Pancreas (tissue), 10 donors: ENCODE measurements at regions not wholly inside any gene's neighbourhood (a gene's known extent, or its start where the extent isn't known, plus 50 kb on each side); places are given as distances from the start of the nearest gene placed in this dataset.

Experiments
- ATAC-seq, 4 donors: fragments of 200-7000 bp; cut with Tn5 transposase; one replicate each; pipeline versions ENCODE4 v1.8.0 to v1.9.1; 2020; ENCODE audit warnings: mild to moderate bottlenecking in 4 of 4, moderate library complexity in 4 of 4
- DNase-seq, 6 donors: peaks; one replicate each; pipeline ENCODE4 v3.0.0-alpha.2; 2020
- FAIRE-seq: peaks from 2 replicates; lab custom pipeline; 2012; peaks lifted over from hg19 to GRCh38; lab: Jason Lieb, UNC
- H3K27ac ChIP-seq, 4 donors: fragments of 200-600 bp; sonication (generic); 1 replicate in 3 of 4; 2 replicates in 1 of 4; pipeline versions ENCODE4 v1.5.0 to v1.8.0; 2020
- H3K27me3 ChIP-seq, 4 donors: fragments of 200-600 bp; one replicate each; pipeline ENCODE4 v1.8.0; 2021
- H3K36me3 ChIP-seq, 3 donors: fragments of 200-600 bp; sonication (generic) in 1 of 3; one replicate each; pipeline versions ENCODE4 v1.5.0 to v1.8.0; 2020 to 2021
- H3K4me1 ChIP-seq, 3 donors: fragments of 200-600 bp; one replicate each; pipeline ENCODE4 v1.8.0; 2021
- H3K4me3 ChIP-seq, 4 donors: fragments of 200-600 bp; sonication (generic) in 2 of 4; one replicate each; pipeline versions ENCODE4 v1.5.0 to v1.8.0; 2020 to 2021
- H3K9me3 ChIP-seq, 4 donors: fragments of 200-600 bp; one replicate each; pipeline ENCODE4 v1.8.0; 2021
- CTCF ChIP-seq, 4 donors: fragments of 200-600 bp; sonication (generic) in 3 of 4; IDR thresholded peaks; one replicate each; pipeline versions ENCODE4 v1.5.0 to v1.8.0; 2021; ENCODE audit warnings: antibody characterized with exemption in 4 of 4
- WGBS, 2 donors: extraction: QIAGEN DNeasy Blood & Tissue Kit; methylation state at CpG; one replicate each; pipeline ENCODE4 v1.1.7; 2013; 5-methylcytosine and 5-hydroxymethylcytosine counted together
- intact Hi-C, 3 donors: fragments of 100-400 bp; cut with DNase I; formaldehyde crosslinking; loops; one replicate each; pipeline versions ENCODE4 v1.11.1 to v1.14.2; 2022
- donor health status: healthy with polysubstance abuse.
- donor health status: DM: no; HTN: no; CAD: no; lungs with moderate emphysema.
- donor health status: DM: no; HTN: no; CAD: no.
- donor health status: control.
- donor health status: control.
- donor health status: Bipolar disorder and iron deficiency.
- donor health status: DM: yes; HTN: yes; CAD: no.
- donor health status: DM: no; HTN: no; CAD: no.
- donor health status: DM: no; HTN: no; CAD: no.
- donor health status: DM: yes; HTN: yes; CAD: no.

DNA sequence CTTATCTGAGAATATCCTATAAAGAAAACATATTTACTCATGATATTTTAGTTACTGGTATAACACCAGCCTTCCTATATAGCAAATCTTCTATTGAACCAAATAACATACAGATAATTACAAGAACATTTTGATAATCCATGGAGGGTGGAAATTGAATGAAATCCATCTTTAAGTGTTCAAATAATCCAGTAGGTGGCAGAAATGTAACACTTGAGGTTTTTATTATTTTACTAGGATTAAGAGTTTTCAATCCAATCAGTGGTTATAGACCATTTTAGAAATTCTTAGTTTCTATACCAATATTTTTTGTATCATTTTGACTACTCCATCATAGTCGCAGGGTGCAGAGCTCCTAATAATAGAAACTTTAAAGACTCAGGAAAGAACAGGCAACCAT lies 101.9 kb upstream of the KCNH8 start:
- DNase-seq (no peak), FAIRE-seq (no peak), ATAC-seq (no peak)
- H3K4me1 ChIP-seq, result no peaks in the 10 kb centered on the region
- no peaks in the 10 kb centered on the region for H3K36me3 ChIP-seq
- no peak overlapping the region for H3K27ac ChIP-seq
- no peaks in the 10 kb centered on the region for H3K27me3 ChIP-seq
- no peak overlapping the region for H3K4me3 ChIP-seq
- H3K9me3 ChIP-seq, result no peaks in the 10 kb centered on the region
- no peak for TF ChIP-seq CTCF (IDR thresholded peaks at IDR 0.05)
- intact Hi-C loops, result no loop called here
- 42 to 55% methylated on average over 1 of the region's 1 CpG for WGBS, 2 donors

DNA sequence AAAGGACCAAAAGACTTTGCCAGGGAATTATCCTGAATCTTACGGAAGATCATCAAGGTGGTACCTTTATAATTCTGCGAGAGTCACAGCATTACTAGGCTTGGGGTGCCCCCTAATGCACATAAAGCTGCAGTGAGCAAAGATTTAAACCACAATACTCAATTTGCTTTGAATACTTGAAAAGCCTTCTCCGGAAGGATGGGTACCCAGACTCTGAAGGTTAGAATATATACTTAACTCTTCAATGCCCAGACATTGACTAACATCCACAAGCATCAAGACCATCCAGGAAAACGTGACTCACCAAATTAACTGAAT lies 117.8 kb upstream of the KCNH8 start:
- no peaks in the 10 kb centered on the region for H3K36me3 ChIP-seq
- intact Hi-C loops, result no loop called here
- H3K9me3 ChIP-seq, result no peaks in the 10 kb centered on the region
- FAIRE-seq, result no peak
- 46 to 50% methylated on average over 4 of the region's 4 CpGs for WGBS, 2 donors
- no peak for DNase-seq
- H3K27me3 ChIP-seq, result no peaks in the 10 kb centered on the region
- no peaks in the 10 kb centered on the region for H3K4me1 ChIP-seq
- ATAC-seq, result no peak
- no peak overlapping the region for H3K27ac ChIP-seq
- no peak overlapping the region for H3K4me3 ChIP-seq
- no peak for TF ChIP-seq CTCF (IDR thresholded peaks at IDR 0.05)

DNA sequence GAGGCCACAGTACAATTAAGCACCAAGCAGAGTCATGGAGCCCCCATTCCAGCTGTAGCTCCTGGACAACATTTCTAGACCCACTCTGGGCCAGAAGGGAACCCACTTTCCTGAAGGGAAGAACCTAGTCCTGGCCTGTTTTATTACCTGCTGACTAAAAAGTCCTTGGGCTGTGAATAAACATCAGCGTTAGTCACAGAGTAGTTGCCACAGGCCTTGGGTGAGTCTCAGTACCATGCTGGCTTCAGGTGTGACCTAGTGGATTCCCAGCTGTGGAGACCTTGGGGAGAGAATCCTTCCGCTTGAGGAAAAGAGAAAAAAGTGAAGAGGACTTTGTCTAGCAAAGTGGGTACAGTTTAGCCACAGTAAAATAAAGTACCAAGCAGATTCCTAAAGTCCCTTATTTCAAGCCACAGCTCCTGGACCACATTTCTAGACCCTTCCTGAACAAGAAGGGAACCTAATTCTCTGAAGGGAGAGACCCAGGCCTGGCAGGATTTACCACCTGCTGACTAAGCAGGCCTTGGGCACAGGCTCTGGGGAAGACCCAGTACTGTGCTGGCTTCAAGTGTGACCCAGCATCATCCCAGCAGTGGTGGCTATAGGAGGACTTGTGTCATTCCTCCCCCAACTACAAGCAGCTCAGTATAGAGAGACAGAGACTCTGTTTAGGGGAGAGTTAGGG lies 118.3 kb upstream of the KCNH8 start:
- Histone ChIP-seq H3K27ac (no peak overlapping the region), H3K27me3 (no peaks in the 10 kb centered on the region), H3K36me3 (no peaks in the 10 kb centered on the region), H3K4me3 (no peak overlapping the region), H3K4me1 (no peaks in the 10 kb centered on the region), H3K9me3 (no peaks in the 10 kb centered on the region)
- WGBS, 2 donors, result 64 to 67% methylated on average over 2 of the region's 2 CpGs
- DNase-seq, result no peak
- intact Hi-C loops, result no loop called here
- TF ChIP-seq CTCF (IDR thresholded peaks at IDR 0.05), result no peak
- ATAC-seq, result no peak
- FAIRE-seq, result no peak

DNA sequence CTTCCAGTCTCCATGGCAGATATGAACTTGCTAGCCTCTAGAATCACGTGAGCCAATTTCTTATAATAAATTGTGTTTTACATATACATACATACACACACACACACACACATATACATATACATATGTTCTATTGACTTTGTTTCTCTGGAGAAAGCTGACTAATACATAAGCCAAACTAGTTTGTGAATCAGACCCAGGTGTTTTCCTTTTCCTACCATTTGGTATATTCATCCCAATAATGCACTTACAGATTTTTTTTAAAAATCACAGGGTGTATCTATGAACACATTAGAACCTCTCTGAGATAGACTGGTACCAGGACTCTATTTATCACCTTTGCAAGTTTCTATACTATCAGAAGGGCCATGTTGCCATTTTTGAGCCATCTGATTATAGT lies 122.9 kb upstream of the KCNH8 start:
- no peak overlapping the region for H3K27ac ChIP-seq
- FAIRE-seq (no peak), DNase-seq (no peak), ATAC-seq (no peak)
- no peaks in the 10 kb centered on the region for H3K36me3 ChIP-seq
- intact Hi-C loops, result no loop called here
- H3K9me3 ChIP-seq, result no peaks in the 10 kb centered on the region
- no peaks in the 10 kb centered on the region for H3K27me3 ChIP-seq
- no peak overlapping the region for H3K4me3 ChIP-seq
- TF ChIP-seq CTCF (IDR thresholded peaks at IDR 0.05), result no peak
- 69 to 72% methylated on average over 1 of the region's 1 CpG for WGBS, 2 donors
- no peaks in the 10 kb centered on the region for H3K4me1 ChIP-seq

- 68 to 82% methylated on average over 4 of the region's 4 CpGs for WGBS, 2 donors
These were observed 125.8 kb upstream of the KCNH8 start for GRCh38 chr3:19022546-19022945.

More at GRCh38 chr3:19022546-19022945, 125.8 kb upstream of the KCNH8 start:
- no peak for ATAC-seq
- no peaks in the 10 kb centered on the region for H3K36me3 ChIP-seq
- H3K4me1 ChIP-seq, result no peaks in the 10 kb centered on the region
- H3K27me3 ChIP-seq, result no peaks in the 10 kb centered on the region
- DNase-seq, result no peak
- H3K27ac ChIP-seq, result no peak overlapping the region
- H3K9me3 ChIP-seq, result no peaks in the 10 kb centered on the region
- intact Hi-C loops, result no loop called here
- no peak overlapping the region for H3K4me3 ChIP-seq
- no peak for FAIRE-seq
- TF ChIP-seq CTCF (IDR thresholded peaks at IDR 0.05), result no peak
